Liver (tissue), 3 donors: ENCODE measurements at regions not wholly inside any gene's neighbourhood (a gene's known extent, or its start where the extent isn't known, plus 50 kb on each side); places are given as distances from the start of the nearest gene placed in this dataset.

Experiments
- GABPA ChIP-seq, 2 donors: IDR thresholded peaks in 1 of 2; conservative IDR thresholded peaks in 1 of 2; 2 replicates each; pipeline ENCODE4 v1.6.1; 2016; ENCODE audit warnings: antibody characterized with exemption in 2 of 2, mild to moderate bottlenecking in 1 of 2, moderate library complexity in 1 of 2
- JUND ChIP-seq, 2 donors: IDR thresholded peaks; 2 replicates each; pipeline ENCODE4 v1.6.1; 2016; ENCODE audit warnings: antibody characterized with exemption in 2 of 2
- YY1 ChIP-seq: IDR thresholded peaks from 2 replicates; pipeline ENCODE4 v1.6.1; 2016; ENCODE audit warnings: antibody characterized with exemption, mild to moderate bottlenecking
- TF ChIP-seq, protein P1 (sequence below): fragments of 150-350 bp; IDR thresholded peaks from 2 replicates; pipeline ENCODE4 v1.5.1; 2017; ENCODE audit warnings: improper control_type of control experiment, low read depth, low read length; ENCODE audit not compliant: missing input control
- donor health status: healthy.
- donor health status: healthy.

DNA sequence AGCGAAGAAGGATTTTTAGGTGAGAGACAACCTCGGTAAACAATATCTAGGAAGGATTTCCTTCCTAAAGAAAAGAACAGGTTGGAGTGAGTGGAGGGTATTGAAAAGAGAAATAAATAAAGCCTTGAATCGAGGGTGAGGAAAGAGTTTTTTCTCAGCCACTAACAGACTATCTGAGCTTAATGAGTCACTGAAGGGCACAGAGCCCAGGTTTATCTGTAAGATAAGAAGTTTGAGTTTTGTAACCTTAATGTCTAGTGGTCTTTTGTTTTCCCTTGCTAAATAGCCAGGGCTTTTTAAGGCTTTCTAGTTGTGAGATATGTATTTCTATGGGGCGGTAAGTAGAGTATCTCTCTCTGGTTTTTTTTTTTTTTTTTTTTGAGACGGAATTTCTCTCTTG is 394.5 kb upstream of the KIRREL3 start:
- TF ChIP-seq, protein P1, sequence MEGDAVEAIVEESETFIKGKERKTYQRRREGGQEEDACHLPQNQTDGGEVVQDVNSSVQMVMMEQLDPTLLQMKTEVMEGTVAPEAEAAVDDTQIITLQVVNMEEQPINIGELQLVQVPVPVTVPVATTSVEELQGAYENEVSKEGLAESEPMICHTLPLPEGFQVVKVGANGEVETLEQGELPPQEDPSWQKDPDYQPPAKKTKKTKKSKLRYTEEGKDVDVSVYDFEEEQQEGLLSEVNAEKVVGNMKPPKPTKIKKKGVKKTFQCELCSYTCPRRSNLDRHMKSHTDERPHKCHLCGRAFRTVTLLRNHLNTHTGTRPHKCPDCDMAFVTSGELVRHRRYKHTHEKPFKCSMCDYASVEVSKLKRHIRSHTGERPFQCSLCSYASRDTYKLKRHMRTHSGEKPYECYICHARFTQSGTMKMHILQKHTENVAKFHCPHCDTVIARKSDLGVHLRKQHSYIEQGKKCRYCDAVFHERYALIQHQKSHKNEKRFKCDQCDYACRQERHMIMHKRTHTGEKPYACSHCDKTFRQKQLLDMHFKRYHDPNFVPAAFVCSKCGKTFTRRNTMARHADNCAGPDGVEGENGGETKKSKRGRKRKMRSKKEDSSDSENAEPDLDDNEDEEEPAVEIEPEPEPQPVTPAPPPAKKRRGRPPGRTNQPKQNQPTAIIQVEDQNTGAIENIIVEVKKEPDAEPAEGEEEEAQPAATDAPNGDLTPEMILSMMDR, result no peak
- no peak for TF ChIP-seq YY1
- TF ChIP-seq GABPA (IDR thresholded peaks at IDR 0.05 in 1 of 2, conservative IDR thresholded peaks at IDR 0.05 in 1 of 2), result no peak
- TF ChIP-seq JUND (IDR thresholded peaks at IDR 0.05), result no peak
